A673 (cell line): ENCODE measurements at regions not wholly inside any gene's neighbourhood (a gene's known extent, or its start where the extent isn't known, plus 50 kb on each side); places are given as distances from the start of the nearest gene placed in this dataset.

ENCODE experiments used
- EZH2 ChIP-seq: fragments of 200-600 bp; sonication (generic); IDR thresholded peaks from 2 replicates; pipeline ENCODE4 v1.6.1; 2017; ENCODE audit warnings: borderline replicate concordance, low read depth, mild to moderate bottlenecking, mixed read lengths, antibody characterized with exemption, low read length; ENCODE audit not compliant: poor library complexity, severe bottlenecking
- TF ChIP-seq, protein P1 (sequence below): fragments of 300-800, 200-600 bp; sonication (generic); conservative IDR thresholded peaks from 2 replicates; pipeline ENCODE4 v1.5.1; 2017; ENCODE audit warnings: low read depth, mild to moderate bottlenecking, antibody characterized with exemption, low read length, moderate library complexity, mixed read lengths

DNA sequence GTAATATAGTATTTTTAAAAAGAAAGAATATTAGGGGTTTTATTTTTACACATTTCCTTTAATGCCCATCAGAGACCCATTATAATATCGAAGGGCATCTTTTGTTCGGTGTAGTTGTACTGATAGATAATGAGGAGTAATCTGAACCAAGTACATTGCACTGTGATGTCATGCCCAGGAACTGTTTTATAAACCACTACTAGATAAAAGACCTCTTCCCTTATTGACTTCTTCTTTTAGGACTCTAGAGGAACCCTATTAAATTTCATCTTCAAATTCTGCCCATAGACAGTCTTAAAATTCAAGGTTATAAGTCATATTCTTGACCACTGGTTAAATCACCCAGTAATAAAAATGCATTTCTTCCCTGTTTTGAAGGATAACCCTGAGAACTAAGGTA, 206.5 kb downstream of the NRIP1 start:
- TF ChIP-seq, protein P1, sequence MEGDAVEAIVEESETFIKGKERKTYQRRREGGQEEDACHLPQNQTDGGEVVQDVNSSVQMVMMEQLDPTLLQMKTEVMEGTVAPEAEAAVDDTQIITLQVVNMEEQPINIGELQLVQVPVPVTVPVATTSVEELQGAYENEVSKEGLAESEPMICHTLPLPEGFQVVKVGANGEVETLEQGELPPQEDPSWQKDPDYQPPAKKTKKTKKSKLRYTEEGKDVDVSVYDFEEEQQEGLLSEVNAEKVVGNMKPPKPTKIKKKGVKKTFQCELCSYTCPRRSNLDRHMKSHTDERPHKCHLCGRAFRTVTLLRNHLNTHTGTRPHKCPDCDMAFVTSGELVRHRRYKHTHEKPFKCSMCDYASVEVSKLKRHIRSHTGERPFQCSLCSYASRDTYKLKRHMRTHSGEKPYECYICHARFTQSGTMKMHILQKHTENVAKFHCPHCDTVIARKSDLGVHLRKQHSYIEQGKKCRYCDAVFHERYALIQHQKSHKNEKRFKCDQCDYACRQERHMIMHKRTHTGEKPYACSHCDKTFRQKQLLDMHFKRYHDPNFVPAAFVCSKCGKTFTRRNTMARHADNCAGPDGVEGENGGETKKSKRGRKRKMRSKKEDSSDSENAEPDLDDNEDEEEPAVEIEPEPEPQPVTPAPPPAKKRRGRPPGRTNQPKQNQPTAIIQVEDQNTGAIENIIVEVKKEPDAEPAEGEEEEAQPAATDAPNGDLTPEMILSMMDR: no peak
- no peak for TF ChIP-seq EZH2
